Nephron (organoid): ENCODE measurements at regions not wholly inside any gene's neighbourhood (a gene's known extent, or its start where the extent isn't known, plus 50 kb on each side); places are given as distances from the start of the nearest gene placed in this dataset.

Source experiments
- H3K27ac Mint-ChIP-seq, 3 experiments: 2 replicates each; pipeline ENCODE4 v1.8.0; 2020; ENCODE audit warnings: mixed read lengths in 3 of 3, mild to moderate bottlenecking in 2 of 3, moderate library complexity in 1 of 3
- H3K27me3 Mint-ChIP-seq: 2 replicates; pipeline ENCODE4 v1.8.0; 2021; ENCODE audit warnings: low read depth, mild to moderate bottlenecking, moderate library complexity, mixed read lengths
- H3K36me3 Mint-ChIP-seq: 2 replicates; pipeline ENCODE4 v1.8.0; 2020; ENCODE audit warnings: low read depth, mixed read lengths
- H3K4me1 Mint-ChIP-seq: 2 replicates; pipeline ENCODE4 v1.8.0; 2020; ENCODE audit warnings: mixed read lengths
- H3K4me3 Mint-ChIP-seq, 3 experiments: 2 replicates each; pipeline ENCODE4 v1.8.0; 2020; ENCODE audit warnings: mild to moderate bottlenecking in 3 of 3, mixed read lengths in 3 of 3, moderate library complexity in 2 of 3
- H3K9me3 Mint-ChIP-seq: 2 replicates; pipeline ENCODE4 v1.8.0; 2020; ENCODE audit warnings: mixed read lengths
- TF ChIP-seq, protein P1 (sequence below), 3 experiments: fragments of 200-600 bp; sonication (generic); IDR thresholded peaks; one replicate each; pipeline ENCODE4 v1.5.0; 2021; ENCODE audit warnings: antibody characterized with exemption in 3 of 3; ENCODE audit not compliant: unreplicated experiment in 3 of 3

DNA sequence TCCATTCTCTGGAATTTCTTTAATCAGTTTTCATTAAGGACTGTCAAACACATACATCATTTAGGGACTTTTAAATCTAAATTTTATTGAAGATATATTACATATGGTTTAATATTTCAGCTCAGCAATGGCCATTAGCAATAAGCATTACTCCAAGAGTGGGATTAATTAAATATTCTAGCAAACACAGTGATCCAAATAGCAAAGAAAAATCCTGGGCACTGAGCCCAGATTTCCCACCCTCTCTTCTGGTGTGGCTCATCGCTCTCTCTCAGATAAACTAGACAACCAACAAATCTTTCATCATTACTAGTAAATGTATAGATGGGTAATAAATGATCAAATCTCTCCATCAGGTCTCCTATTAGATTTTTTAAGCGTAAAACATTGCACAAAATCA lies 53.5 kb upstream of the FOXD3 start:
- Mint-ChIP-seq H3K27me3 (peaks cover 22% of the 10 kb centered on the region), H3K27ac (no peak overlapping the region), H3K4me3 (no peak overlapping the region), H3K36me3 (no peaks in the 10 kb centered on the region), H3K4me1 (peaks cover 4% of the 10 kb centered on the region), H3K9me3 (no peaks in the 10 kb centered on the region)
- TF ChIP-seq, protein P1, sequence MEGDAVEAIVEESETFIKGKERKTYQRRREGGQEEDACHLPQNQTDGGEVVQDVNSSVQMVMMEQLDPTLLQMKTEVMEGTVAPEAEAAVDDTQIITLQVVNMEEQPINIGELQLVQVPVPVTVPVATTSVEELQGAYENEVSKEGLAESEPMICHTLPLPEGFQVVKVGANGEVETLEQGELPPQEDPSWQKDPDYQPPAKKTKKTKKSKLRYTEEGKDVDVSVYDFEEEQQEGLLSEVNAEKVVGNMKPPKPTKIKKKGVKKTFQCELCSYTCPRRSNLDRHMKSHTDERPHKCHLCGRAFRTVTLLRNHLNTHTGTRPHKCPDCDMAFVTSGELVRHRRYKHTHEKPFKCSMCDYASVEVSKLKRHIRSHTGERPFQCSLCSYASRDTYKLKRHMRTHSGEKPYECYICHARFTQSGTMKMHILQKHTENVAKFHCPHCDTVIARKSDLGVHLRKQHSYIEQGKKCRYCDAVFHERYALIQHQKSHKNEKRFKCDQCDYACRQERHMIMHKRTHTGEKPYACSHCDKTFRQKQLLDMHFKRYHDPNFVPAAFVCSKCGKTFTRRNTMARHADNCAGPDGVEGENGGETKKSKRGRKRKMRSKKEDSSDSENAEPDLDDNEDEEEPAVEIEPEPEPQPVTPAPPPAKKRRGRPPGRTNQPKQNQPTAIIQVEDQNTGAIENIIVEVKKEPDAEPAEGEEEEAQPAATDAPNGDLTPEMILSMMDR (IDR thresholded peaks at IDR 0.05; ENCODE audit: unreplicated experiment in 3 of 3) = no peak

DNA sequence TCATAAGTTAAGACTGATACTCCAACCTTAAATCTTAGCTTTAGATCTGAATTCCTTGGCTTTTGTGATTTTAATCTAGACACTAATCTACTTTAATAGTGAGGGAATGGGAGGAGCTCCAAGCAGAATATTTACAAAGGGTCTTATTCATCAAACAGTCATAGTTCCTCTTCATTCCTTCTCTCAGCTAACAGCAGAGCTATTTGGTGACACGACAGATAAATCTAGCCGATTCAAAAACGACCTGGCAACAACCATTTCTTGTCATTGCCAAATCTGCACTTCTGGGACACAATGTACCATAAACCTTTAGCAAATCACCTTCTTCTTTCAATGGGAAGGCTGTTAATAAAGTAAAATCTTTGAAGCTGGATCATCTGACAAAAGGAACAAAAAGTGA lies 52.8 kb upstream of the FOXD3 start:
- TF ChIP-seq, protein P1 (IDR thresholded peaks at IDR 0.05; ENCODE audit: unreplicated experiment in 3 of 3) = no peak
- H3K27ac Mint-ChIP-seq = no peak overlapping the region
- no peaks in the 10 kb centered on the region for H3K9me3 Mint-ChIP-seq
- peaks cover 22% of the 10 kb centered on the region for H3K27me3 Mint-ChIP-seq
- no peaks in the 10 kb centered on the region for H3K36me3 Mint-ChIP-seq
- H3K4me1 Mint-ChIP-seq = peaks cover 4% of the 10 kb centered on the region
- H3K4me3 Mint-ChIP-seq = no peak overlapping the region
